Iris pigment epithelial cell (primary cell): ENCODE measurements at regions not wholly inside any gene's neighbourhood (a gene's known extent, or its start where the extent isn't known, plus 50 kb on each side); places are given as distances from the start of the nearest gene placed in this dataset.

Experiments
- DNase-seq: peaks from one replicate; pipeline ENCODE4 v3.0.0-alpha.2; 2011; ENCODE audit warnings: low read depth

DNA sequence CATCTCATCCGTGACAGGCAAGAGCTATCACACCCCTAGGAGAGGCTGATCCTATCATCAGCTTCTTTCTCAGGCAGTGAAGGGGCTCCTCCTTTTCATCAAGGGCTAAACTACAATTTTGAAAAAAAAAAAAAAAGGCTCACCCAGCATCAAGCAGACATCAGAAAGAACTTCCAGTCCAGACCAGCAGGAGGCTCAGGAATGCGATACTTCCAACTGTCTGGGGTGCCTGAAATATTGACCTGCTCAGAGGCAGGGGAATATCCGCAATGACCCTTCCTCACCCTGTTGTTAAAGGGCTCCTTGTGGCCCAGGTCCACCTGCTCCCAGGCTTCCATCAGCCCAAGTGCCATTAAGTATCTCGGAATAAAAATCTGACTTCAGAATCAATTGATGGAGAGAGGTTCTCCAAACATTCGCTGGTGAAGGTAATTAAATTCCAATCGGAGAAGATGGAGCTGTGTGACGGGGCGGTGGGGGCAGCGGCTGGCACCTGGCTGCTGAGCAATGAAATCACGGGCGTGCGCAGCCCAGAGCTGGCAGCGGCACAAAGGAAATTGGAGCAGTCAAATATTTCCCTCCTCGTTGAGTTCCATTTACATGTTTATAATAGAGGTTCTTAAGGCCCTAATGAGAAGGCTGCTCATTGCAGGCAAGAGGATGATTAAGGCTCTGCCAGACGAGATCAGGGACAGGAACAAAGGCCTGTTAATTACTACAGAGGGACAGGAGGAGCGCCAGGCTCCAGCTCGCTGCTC, 69.0 kb upstream of the THY1 start:
- DNase-seq: peak; percentile 36

DNA sequence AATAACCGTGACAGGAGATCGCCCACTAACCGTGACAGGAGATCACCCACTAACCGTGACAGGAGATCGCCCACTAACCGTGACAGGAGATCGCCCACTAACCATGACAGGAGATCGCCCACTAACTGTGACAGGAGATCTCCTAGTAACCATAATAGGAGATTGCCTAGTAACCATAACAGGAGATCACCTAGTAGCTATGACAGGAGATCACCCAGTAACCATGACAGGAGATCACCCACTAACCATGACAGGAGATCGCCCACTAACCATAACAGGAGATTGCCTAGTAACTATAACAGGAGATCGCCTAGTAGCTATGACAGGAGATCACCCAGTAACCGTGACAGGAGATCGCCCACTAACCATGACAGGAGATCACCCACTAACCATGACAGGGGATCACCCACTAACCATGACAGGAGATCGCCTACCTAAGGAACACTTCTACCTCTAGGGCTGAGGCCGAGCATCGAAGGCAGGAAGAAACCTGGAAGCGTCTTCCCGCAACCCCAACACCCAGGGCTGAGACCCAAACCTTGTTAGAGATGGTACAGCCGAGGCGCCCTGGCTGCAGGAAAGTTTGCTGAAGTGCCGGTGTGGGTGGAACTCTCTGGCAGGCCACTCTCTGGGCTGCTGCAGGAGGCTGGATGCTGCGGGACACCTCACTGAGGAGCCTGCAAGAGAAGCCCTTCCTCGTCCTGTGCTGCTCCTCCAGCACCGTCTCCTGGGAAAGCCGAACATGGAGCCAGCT, 67.5 kb upstream of the THY1 start:
- DNase-seq: no peak

DNA sequence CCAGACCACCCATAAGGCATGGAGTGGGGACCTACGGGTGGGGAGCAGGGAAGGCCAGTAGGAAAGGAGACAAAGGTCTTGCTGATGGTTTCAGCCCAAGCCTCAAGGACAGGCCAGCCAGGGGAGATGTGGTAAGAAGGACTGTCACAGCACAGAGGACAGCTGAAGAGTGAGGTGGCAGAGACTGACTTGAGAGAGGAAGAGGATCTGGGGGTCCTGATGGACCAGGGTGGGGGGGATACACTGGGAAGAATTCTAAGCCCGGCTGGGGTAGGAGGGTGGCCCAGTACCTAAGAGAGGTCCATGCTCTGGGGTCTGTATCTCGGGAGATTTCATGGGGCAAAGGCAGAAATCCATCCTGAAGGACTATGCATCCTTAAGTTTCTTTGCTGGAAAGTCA, 66.1 kb upstream of the THY1 start:
- no peak for DNase-seq

DNA sequence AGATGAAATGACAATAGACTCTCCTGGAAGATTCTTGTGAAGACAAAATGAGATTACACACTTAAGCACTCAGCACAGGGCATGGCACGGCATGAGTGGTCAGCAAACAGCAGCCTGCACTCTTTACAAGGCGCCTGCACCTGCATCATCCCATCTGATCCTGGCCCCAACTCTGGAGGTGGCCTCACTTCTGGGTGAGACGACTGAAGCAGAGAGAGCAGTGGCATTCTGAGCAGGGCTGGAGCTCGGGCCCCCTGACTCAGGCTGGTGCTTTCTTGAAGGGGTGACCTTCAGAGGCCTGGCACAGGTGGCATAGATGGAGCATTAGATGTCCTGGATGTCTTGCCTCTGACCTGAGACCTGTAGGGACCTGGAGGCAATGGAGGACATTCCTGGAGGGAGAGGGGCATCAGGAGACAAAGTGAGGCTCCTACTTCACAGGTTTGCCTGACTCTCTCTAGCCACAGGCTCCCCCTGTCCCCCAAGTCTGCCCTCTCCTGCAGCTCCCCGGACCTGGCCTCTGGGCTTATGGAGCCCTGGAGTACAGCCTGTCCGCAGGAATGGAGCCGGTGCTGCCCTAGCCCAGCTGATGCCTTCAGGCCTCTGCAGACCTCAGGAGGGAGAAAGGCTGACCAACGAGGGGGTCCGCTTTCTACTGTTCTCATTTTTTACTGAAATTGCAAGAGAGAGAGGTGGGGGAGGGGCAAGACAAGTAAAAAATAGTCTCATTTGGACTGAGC, 65.5 kb upstream of the THY1 start:
- DNase-seq: no peak

DNA sequence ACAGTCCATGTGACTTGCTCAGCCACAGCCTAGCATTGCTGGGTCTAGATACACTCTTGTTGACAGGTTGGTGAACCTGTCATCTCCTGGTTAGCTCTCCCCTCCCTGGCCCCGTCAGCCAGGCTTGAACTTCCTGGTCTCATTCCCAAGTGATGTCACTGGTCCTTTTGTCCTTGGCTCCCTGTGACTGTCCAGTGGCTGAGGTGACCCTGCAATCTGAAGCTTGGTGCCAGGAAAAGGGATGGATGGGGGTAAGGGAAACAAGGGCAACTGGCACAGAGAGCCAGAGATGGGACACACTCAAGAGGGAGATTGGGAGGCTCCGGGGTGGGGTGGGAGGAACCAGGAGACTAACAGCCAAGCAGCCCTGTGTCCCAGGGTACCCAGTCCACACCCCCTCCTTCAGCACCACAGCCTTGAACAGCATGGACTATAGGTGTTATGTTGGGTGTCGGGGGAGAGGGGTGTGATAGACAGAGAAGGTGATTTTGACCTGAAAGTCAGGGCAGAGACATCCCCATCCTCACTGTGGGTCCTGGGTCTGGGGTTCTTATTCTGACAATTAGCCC, 63.8 kb upstream of the THY1 start:
- DNase-seq: no peak

DNA sequence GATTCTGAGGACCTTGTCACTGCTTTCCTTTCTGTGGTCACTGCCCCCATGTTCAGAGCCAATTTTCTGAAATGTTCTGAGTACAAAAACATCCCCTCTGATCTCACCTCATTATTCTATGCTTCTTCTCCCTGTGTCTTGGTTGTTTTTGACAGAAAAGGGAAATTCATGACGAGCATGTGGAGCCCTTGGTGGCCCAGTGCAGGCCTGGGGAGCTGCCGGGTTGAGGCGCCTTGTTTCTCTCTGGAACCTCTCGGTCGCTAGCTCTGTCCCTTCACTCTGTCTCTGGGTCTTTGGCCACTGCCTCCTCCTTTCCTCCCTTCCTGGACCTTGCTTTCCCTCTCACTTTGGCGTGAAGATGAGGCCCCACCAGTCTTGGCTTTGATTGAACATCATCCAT, 63.0 kb upstream of the THY1 start:
- no peak for DNase-seq

DNA sequence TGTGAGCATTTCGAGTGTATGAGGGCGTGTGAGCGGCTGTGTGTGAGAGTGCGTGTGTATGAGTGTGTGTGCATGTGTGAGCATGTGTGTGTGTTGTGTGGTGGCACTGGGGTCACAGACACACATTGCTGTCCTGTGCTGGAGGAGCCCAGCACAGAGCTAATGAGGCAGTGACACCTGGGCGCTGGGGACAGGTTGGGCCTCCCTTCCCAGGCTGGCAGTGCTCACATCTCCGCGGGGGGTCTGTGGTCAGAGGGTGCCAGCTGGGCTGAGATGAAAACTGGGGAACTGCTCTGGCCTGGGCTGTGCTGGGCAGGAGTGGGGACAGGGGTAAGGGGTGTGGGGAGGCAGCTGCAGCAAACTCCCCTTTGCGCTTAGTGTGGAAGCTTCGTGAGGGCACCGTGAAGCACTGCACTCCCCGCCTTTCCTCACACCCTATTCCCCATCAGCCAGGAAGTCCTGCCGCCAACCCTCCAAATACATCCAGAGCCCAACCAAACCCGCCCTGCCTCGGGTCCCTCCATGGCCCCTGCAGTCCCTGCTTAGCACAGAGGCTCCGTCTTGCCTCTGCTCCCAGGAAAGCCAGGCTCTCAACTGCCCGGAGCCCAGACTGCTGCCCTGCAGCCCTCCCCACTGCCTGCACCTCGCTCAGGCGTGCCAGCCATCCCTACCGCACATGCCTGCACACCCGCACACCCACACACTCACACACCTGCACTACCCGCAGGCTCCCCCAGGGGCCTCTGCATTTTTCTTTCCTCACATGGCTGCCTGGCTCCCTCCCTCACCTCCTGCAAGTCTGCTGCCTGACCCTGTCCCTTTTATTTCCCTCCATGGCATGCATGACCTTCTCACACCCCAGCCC, 62.0 kb upstream of the THY1 start:
- DNase-seq: no peak

DNA sequence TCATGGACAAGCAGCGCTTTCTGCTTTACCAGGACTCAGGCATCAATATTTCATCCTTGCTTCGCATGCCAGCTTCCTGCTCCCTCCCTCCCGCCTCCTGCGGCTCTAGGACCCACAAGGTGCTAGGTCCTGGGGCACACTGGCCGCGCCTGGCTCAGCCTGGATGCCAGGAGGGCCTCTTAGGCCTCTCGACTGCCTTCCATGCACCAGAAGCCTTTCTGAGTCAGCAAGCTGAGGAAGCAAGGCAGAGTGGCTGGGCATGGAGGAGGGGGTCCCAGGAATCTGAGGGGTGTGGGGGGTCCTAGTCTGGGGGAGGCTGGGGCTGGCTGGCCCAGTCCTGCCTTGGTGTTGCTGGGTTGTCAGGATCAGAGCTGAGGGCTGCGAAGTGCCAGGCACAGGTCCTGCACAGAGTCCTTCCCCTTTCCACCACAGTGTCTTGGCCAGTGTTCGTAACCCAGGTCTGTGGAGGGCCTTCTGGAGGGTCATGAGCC, 61.0 kb upstream of the THY1 start:
- DNase-seq: no peak

DNA sequence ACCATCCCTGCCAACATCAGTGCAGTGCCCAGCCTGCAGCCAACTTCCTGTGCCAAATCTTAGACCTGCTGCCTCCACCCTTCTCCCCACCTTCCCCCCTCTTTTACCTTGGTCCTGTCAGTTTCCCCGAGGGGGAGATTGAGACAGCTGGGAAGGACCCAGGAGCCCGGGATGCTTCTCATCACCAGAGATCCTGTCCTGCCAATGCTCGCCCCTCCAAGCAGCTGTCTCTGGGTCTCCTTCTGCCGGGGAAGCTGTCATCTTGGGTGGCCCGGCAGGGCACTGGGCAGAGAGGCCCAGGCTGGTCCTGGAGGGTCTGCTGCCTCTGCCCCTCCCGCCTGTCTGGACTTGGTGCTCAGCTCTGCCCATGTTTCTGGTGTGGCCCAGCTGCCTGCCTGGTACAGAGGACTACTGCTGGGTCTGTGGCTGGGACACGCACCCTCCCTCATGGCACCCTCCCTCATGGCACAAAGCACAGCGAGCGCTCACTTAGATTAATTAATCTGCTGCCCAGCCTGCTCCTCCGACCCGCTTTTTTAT, 60.4 kb upstream of the THY1 start:
- DNase-seq: no peak

DNA sequence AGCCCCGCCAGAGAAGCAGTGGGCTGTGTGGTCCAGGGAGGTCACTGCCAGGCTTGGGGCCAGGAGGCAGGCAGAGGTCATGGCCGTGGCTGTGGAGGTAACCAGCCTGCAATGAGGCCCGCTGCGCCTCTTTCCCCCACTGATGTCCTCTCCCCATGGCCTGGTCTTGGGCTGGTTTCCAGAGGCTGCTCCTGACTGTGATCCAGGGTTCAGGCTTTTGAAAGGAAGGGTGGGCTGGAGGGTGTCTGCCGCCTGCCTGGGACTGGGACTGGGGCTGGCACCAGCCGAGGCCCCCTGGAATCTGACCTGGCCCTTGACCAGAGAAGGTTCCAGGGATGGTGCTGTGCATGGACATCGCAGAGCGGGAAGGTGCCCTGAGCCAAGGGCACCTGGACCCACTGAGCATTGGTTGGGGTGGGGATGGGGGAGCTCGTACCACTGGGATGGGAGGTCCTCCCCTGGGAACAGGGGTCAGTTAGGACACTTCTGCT, 59.6 kb upstream of the THY1 start:
- no peak for DNase-seq

DNA sequence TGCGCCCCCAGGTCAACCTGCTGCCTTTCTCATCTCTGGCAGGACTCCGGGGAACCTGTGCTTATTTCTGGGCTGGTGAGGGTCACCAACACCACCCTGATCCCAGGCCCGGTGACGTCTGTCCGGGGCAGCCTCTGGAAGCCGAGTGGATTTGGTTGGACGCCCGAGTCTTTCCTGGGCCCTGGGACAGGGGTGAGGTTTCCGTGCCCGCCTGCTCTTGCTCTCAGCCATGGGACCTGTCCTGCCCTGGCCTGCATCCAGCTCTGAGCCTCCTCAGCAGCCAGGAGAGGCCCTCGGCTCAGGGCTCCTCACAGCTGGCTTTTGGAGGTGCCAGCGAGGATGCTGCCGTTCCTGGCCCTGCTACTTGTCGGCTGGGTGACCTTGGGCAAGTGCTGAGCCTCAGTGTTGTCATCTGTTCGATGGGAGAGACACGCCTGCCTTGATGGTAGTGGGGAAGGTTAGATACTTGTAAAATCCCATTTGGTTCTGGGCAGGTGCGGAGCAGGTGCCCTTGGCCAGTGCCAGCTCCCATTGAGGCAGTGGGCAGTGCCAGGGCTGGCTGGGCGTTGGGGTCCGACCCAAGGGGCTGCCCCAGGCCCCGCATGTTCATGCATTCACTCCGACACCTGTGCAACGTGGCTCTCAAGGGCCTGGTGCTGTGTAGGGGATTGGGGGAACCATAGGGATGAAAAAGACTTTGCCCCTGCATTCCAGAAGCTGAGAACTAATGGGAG, 58.9 kb upstream of the THY1 start:
- no peak for DNase-seq

DNA sequence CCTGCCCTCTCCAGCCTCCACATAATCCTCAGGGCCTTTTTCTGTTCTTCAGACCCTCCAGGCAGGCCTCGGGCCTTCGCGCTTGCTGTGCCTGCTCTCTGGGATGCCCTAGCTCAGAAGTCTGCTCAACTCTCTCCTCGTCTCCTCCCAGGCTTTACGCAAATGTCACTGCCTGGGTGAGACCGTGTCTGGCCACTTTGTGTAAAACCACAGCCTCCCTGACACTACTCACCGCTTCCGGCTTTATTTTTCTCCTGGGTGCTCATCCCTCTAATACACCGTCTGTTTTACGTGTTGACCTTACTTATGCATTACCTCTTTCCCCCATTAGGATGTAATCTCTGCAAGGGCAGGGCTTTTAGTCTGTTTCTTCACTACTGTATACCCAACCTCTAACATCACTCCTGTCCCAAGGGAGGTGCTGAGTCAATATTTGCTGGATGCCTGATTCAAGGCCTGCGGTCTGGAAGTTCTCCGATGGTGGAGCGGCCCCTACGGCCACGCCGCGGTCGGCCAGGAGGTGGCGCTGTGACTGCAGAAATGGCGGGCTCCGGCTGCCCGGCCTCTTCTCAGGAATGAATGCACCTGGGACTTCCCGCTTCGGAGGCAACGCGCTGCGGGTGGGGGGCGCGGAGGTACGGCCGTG, 58.2 kb upstream of the THY1 start:
- peak; percentile 83 for DNase-seq

DNA sequence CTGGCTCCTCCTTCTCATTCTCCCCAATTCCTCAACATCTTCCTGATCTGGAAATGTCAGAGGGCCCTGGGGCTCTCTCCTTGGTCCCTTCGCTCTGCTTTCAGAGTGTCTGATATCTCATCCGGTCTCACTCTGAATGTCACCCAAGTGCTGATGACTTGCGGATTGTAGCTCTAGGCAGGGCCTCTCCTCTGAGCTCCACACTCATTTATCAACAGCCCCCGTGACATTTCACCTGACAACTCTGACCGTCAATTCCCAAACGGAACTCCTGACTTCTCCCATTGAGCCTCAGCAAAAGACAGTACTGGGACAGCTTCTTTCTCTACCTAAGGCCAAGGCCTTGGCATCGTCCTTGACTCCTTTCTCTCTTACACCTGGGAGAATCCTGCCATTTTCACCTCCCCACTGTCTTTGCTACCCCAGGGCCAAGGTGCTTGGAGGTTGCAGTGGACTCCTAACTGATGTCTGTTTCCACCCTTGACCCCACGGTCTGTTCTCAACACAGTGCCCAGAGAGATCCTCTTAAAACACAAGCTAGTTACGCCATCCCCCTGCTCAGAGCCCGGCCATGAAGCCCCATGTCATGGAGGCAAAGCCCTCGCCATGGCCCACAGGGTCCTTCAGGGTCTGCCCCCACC, 57.5 kb upstream of the THY1 start:
- DNase-seq: no peak

DNA sequence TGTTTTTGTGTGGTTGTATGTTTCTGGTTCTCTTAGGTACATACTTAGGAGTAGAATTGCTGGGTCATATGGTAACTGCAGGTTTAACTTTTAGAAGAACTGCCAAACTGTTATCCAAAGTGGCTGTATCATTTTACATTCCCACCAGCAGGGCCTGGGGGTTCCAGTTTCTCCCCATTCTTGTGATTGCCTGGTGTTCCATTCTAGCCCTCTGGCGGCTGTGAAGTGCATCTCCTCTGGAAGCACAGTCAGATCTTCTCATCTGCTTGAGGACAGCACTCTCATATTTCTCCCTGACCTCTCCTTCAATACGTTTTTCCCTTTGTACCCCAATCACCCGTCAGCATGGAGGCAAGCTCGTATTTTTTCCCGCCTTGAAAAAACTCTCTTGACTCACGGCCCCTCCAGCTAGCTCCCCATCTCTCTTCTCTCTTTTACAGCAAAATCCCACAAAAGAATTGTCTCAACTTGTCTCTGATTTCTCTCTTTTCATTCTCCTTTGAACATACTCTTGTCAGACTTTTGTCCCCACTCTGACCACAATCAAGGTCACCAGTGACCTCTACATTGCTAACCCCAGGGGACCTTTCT, 56.8 kb upstream of the THY1 start:
- DNase-seq: peak; percentile 57

DNA sequence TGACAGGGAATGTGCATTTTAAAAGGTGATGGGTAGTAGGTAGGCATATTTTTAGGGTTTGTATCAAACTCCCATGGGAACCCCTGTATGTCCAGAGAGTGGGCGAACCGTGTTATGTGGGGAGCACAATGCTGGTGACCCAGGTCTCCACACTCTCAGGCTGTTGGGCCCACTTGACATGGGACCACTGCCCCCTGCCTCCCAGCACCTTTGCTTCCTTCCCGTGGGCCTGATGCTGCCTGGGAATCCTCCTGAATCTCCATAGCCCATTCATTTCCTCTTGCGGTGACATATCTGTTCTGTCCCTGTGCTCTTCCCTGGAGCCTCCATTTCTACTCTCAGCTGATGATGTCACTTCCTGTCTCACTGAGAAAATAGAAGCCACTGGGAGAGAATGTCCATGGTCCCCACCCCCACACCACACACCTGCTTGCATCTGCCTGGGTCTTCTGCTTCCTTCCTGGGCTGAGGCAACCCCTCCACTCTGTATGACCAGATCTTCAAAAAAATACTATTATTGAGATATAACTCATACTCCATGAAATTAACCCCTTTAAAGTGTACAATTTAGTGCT, 55.8 kb upstream of the THY1 start:
- no peak for DNase-seq

DNA sequence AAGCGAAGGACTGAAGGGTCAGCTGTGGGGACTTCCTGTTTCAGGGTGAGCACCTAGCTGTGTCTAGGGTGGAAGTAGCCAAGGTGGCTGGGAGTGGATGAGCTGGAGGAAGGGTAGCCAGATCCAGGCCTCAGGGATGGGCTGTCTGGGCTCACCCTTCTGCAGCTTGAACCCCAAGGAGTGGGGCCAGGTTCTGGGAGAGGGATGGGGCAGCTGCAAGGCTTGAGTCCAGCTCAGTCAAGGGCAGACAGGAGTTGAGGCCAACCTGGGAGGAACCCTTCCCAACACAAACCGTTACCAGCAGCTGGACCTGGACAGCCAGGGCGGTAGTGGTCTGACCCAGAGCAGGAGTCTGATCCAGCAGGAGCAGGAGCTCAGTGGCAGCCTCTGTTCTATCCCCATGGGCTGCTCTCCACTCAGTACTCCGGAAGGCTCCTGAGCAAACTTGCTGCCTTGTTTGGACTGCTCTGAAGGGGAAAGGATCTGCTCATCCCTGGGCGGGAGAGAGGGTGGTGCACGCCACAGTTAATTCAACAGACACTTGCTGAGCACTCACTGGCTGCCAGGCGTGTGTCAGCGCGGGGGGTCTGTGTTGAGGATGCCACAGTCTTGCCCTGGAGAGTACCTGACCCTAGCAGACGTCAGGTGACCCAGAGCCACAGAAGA, 53.8 kb upstream of the THY1 start:
- no peak for DNase-seq

DNA sequence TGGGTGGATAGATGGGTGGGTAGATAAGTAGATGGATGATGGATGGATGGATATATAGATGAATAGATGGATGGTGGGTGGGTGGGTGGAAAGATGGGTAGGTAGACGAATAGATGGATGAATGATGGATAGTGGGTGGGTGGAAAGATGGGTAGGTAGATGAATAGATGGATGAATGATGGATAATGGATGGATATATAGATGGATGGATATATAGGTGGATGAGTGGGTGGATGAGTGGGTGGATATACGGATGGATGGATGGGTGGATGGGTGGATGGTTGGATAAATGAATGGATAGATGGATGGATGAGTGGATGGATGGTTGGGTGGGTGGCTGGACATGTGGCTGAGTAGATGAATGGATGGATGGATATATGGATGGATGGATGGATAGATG, 53.1 kb upstream of the THY1 start:
- no peak for DNase-seq
